Astrocyte (in vitro differentiated cells and primary cell): ENCODE measurements at regions not wholly inside any gene's neighbourhood (a gene's known extent, or its start where the extent isn't known, plus 50 kb on each side); places are given as distances from the start of the nearest gene placed in this dataset.
A peak's percentile ranks its signal among the peaks of the same experiment; 100 is the strongest.

Experiments
- DNase-seq: peaks from one replicate; pipeline ENCODE4 v3.0.0-alpha.2; 2010; ENCODE audit warnings: low read depth
- FAIRE-seq: peaks from 2 replicates; lab custom pipeline; 2011; peaks lifted over from hg19 to GRCh38; lab: Jason Lieb, UNC
- H2AFZ ChIP-seq: 2 replicates; pipeline ENCODE4 v1.6.0; 2012; ENCODE audit warnings: low read depth, low read length, inconsistent platforms
- H3K27ac ChIP-seq: 2 replicates; pipeline ENCODE4 v1.5.1; 2011; ENCODE audit warnings: low read depth, low read length, inconsistent platforms
- H3K27me3 ChIP-seq: 2 replicates; pipeline ENCODE4 v1.6.0; 2011; ENCODE audit warnings: low read length, inconsistent platforms; ENCODE audit not compliant: insufficient read depth
- H3K36me3 ChIP-seq: 2 replicates; pipeline ENCODE4 v1.5.1; 2011; ENCODE audit warnings: low read length, inconsistent platforms; ENCODE audit not compliant: insufficient read depth
- H3K4me1 ChIP-seq: 2 replicates; pipeline ENCODE4 v1.5.1; 2011; ENCODE audit warnings: low read length, inconsistent platforms; ENCODE audit not compliant: insufficient read depth
- H3K4me2 ChIP-seq: 2 replicates; pipeline ENCODE4 v1.6.0; 2012; ENCODE audit warnings: low read length, inconsistent platforms
- H3K4me3 ChIP-seq: 2 replicates; pipeline ENCODE4 v1.5.1; 2011; ENCODE audit warnings: low read depth, mild to moderate bottlenecking, low read length, inconsistent platforms; ENCODE audit not compliant: insufficient read depth
- H3K79me2 ChIP-seq: 2 replicates; pipeline ENCODE4 v1.6.0; 2012; ENCODE audit warnings: mild to moderate bottlenecking, low read length, inconsistent platforms; ENCODE audit not compliant: insufficient read depth
- H3K9ac ChIP-seq: 2 replicates; pipeline ENCODE4 v1.6.0; 2012; ENCODE audit warnings: mild to moderate bottlenecking, low read length, inconsistent platforms
- H3K9me3 ChIP-seq: 2 replicates; pipeline ENCODE4 v1.5.1; 2012; ENCODE audit warnings: low read depth, mild to moderate bottlenecking, low read length, inconsistent platforms; ENCODE audit not compliant: insufficient read depth
- H4K20me1 ChIP-seq: 2 replicates; pipeline ENCODE4 v1.6.0; 2012; ENCODE audit warnings: low read length, inconsistent platforms; ENCODE audit not compliant: insufficient read depth
- H3K27ac Mint-ChIP-seq: one replicate; pipeline ENCODE4 v1.8.0; 2021; ENCODE audit warnings: mild to moderate bottlenecking, mixed read lengths; ENCODE audit not compliant: unreplicated experiment
- H3K27me3 Mint-ChIP-seq: one replicate; pipeline ENCODE4 v1.8.0; 2021; ENCODE audit warnings: low read depth, mixed read lengths; ENCODE audit not compliant: unreplicated experiment
- H3K36me3 Mint-ChIP-seq: one replicate; pipeline ENCODE4 v1.8.0; 2021; ENCODE audit warnings: low read depth, mixed read lengths; ENCODE audit not compliant: unreplicated experiment
- H3K4me1 Mint-ChIP-seq: one replicate; pipeline ENCODE4 v1.8.0; 2021; ENCODE audit warnings: low read depth, mixed read lengths; ENCODE audit not compliant: unreplicated experiment
- H3K4me3 Mint-ChIP-seq: one replicate; pipeline ENCODE4 v1.8.0; 2021; ENCODE audit warnings: mild to moderate bottlenecking, moderate library complexity, mixed read lengths; ENCODE audit not compliant: unreplicated experiment
- H3K9me3 Mint-ChIP-seq: one replicate; pipeline ENCODE4 v1.8.0; 2021; ENCODE audit warnings: mild to moderate bottlenecking, mixed read lengths; ENCODE audit not compliant: unreplicated experiment
- EZH2 ChIP-seq: IDR thresholded peaks from 2 replicates; pipeline ENCODE4 v1.6.1; 2012; ENCODE audit warnings: mild to moderate bottlenecking, low read length, inconsistent platforms; ENCODE audit not compliant: insufficient read depth
- TF ChIP-seq, protein P1 (sequence below): IDR thresholded peaks from 2 replicates; pipeline ENCODE4 v1.5.1; 2011; ENCODE audit warnings: low read depth, mild to moderate bottlenecking, inconsistent platforms, low read length, moderate library complexity; ENCODE audit not compliant: insufficient read depth

DNA sequence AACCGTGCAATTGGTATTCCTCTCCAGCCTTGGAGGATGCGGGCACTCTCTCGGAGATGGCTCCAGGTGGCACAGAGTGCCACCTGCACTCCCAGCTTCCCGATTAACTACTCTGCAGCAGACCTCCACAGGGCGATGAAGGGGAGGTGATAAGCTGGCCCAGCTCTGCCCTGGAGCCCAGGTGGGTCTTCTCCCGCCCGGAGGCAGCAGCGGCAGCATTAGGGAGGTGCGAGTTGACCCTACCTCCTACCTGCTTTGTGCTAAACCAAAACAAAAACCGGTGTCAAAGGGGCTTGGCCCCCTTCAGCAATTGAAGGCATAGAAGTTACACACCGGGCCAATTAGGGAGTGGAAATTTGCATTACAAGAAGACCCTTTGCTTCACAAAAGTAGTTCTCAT, 137.4 kb upstream of the MAMLD1 start:
- H3K27me3 Mint-ChIP-seq: peaks cover 30% of the 10 kb centered on the region
- H3K9me3 Mint-ChIP-seq: no peaks in the 10 kb centered on the region
- H3K4me3 ChIP-seq: no peak overlapping the region

DNA sequence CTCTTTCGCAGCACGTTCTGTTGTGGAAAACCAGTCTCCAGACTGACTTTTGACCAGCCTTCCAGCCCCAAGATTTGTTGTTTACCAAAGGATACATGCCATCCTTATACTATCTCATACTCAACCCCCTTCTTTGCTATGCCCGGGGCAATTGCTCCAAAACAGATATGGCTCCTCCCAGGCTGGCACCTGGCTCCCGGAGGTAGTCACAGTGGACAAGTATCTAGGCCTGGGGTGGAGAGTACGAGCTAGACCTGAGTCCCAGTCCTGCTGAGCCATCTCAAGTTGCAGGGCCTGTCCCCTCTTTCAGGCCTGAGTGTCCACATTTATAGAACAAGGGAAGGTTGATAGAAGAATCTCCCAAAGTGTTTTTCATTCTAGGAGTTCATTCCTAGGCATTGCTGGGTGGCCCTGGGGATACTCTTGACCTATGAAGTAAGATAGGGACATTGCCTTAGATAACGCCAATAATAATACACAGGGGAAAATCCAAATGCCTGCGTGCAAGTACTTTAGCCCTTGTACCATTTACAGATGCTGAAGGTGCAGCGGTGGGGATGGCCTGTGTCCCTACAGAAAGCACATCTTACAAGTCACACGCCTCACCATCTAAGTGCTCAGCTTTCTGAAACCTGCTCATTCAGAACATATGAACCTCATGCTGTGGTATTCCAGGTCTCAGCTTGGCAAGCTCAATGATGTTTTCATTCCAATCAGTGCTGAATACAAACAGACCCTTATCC, 136.7 kb upstream of the MAMLD1 start:
- peaks cover 30% of the 10 kb centered on the region for H3K27me3 Mint-ChIP-seq
- H3K4me1 ChIP-seq: no peaks in the 10 kb centered on the region
- H3K79me2 ChIP-seq: no peaks in the 10 kb centered on the region
- no peaks in the 10 kb centered on the region for H3K36me3 Mint-ChIP-seq
- FAIRE-seq: no peak
- TF ChIP-seq, protein P1, sequence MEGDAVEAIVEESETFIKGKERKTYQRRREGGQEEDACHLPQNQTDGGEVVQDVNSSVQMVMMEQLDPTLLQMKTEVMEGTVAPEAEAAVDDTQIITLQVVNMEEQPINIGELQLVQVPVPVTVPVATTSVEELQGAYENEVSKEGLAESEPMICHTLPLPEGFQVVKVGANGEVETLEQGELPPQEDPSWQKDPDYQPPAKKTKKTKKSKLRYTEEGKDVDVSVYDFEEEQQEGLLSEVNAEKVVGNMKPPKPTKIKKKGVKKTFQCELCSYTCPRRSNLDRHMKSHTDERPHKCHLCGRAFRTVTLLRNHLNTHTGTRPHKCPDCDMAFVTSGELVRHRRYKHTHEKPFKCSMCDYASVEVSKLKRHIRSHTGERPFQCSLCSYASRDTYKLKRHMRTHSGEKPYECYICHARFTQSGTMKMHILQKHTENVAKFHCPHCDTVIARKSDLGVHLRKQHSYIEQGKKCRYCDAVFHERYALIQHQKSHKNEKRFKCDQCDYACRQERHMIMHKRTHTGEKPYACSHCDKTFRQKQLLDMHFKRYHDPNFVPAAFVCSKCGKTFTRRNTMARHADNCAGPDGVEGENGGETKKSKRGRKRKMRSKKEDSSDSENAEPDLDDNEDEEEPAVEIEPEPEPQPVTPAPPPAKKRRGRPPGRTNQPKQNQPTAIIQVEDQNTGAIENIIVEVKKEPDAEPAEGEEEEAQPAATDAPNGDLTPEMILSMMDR: no peak
- no peak for TF ChIP-seq EZH2
- no peak overlapping the region for H3K4me2 ChIP-seq
- H3K9ac ChIP-seq: no peak overlapping the region
- no peak overlapping the region for H3K4me3 Mint-ChIP-seq
- H4K20me1 ChIP-seq: no peaks in the 10 kb centered on the region
- no peak for DNase-seq
- no peak overlapping the region for H2AFZ ChIP-seq
- no peak overlapping the region for H3K4me3 ChIP-seq
- no peaks in the 10 kb centered on the region for H3K4me1 Mint-ChIP-seq
- H3K27ac Mint-ChIP-seq: no peak overlapping the region
- no peaks in the 10 kb centered on the region for H3K9me3 Mint-ChIP-seq
- no peaks in the 10 kb centered on the region for H3K36me3 ChIP-seq
- no peaks in the 10 kb centered on the region for H3K9me3 ChIP-seq
- no peaks in the 10 kb centered on the region for H3K27me3 ChIP-seq
- H3K27ac ChIP-seq: no peak overlapping the region

More for the DNA sequence above, 137.4 kb upstream of the MAMLD1 start:
- no peak overlapping the region for H3K9ac ChIP-seq
- no peak for TF ChIP-seq EZH2
- TF ChIP-seq, protein P1: no peak
- H2AFZ ChIP-seq: no peak overlapping the region
- H4K20me1 ChIP-seq: no peaks in the 10 kb centered on the region
- Mint-ChIP-seq H3K4me3 (no peak overlapping the region), H3K4me1 (no peaks in the 10 kb centered on the region), H3K27ac (no peak overlapping the region), H3K36me3 (no peaks in the 10 kb centered on the region)
- no peaks in the 10 kb centered on the region for H3K4me1 ChIP-seq
- H3K36me3 ChIP-seq: no peaks in the 10 kb centered on the region
- H3K27ac ChIP-seq: no peak overlapping the region
- no peaks in the 10 kb centered on the region for H3K79me2 ChIP-seq
- H3K4me2 ChIP-seq: no peak overlapping the region
- FAIRE-seq (no peak), DNase-seq (no peak)
- H3K27me3 ChIP-seq: no peaks in the 10 kb centered on the region
- H3K9me3 ChIP-seq: no peaks in the 10 kb centered on the region

DNA sequence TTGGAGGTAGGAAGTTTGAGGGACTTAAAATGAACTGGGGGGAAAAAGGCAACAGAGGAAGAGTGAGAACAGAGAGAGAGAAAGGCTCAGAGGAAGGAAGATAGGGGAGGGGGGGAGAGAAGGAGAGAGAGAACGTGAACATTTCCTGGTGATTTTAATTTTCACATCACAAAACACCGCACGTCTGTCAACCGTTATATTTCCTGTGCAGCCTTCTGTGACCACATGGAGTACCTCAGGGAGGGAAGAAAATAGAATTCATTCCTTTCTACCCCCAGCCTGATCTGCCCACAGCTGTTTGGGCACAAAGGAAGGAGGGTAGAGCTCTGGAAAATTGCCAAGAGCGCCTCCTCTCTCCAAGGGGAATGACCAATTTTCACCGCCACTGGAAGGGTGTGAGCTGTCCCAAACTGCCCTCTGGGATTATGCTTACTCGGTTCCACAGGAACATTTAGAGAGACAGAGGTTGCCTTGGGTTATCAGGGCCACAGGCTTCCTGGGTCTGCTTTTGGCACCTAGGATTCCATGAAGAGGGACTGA, 135.7 kb upstream of the MAMLD1 start:
- TF ChIP-seq, protein P1: no peak
- TF ChIP-seq EZH2: no peak
- no peak overlapping the region for H3K4me2 ChIP-seq
- no peak for DNase-seq
- Mint-ChIP-seq H3K4me1 (no peaks in the 10 kb centered on the region), H3K36me3 (no peaks in the 10 kb centered on the region), H3K27ac (no peak overlapping the region), H3K27me3 (peaks cover 28% of the 10 kb centered on the region), H3K4me3 (no peak overlapping the region), H3K9me3 (no peaks in the 10 kb centered on the region)
- no peaks in the 10 kb centered on the region for H3K27me3 ChIP-seq
- no peaks in the 10 kb centered on the region for H4K20me1 ChIP-seq
- peak; percentile 45 for FAIRE-seq
- no peak overlapping the region for H2AFZ ChIP-seq
- no peaks in the 10 kb centered on the region for H3K9me3 ChIP-seq
- H3K4me3 ChIP-seq: no peak overlapping the region
- no peak overlapping the region for H3K9ac ChIP-seq
- no peaks in the 10 kb centered on the region for H3K36me3 ChIP-seq
- H3K27ac ChIP-seq: no peak overlapping the region
- H3K79me2 ChIP-seq: no peaks in the 10 kb centered on the region
- H3K4me1 ChIP-seq: no peaks in the 10 kb centered on the region
